Activated CD8-positive, alpha-beta T cell treated with anti-CD3 and anti-CD28 coated beads, Interleukin-2, amount 10 ng/mL, durations not matched to agents 7 days and 5 days (primary cell): ENCODE measurements at regions not wholly inside any gene's neighbourhood (a gene's known extent, or its start where the extent isn't known, plus 50 kb on each side); places are given as distances from the start of the nearest gene placed in this dataset.
"Not testable (repeated sequence)": the region's sequence is repeated elsewhere in the genome, so short reads cannot be mapped to it uniquely, and the experiment has no call there.

Experiments used
- ATAC-seq: fragments of 150-1000 bp; cut with Tn5 transposase; one replicate; pipeline ENCODE4 v1.10.0; 2021; ENCODE audit warnings: moderate library complexity
- CTCF ChIA-PET: fragments of 350-600 bp; sonication (Branson Sonifier 250); formaldehyde crosslinking; loops from one replicate; lab custom pipeline; 2021; ENCODE audit warnings: antibody characterized with exemption; lab: Charles Lee
- POLR2A ChIA-PET: fragments of 350-600 bp; sonication (Branson Sonifier 250); formaldehyde crosslinking; loops from one replicate; lab custom pipeline; 2021; ENCODE audit warnings: antibody characterized with exemption; lab: Charles Lee
- DNase-seq: peaks from one replicate; pipeline ENCODE4 v3.0.0-alpha.2; 2020
- H3K27ac Mint-ChIP-seq: one replicate; pipeline ENCODE4 v1.8.0; 2021; ENCODE audit warnings: mild to moderate bottlenecking, mixed read lengths
- H3K27me3 Mint-ChIP-seq: one replicate; pipeline ENCODE4 v1.8.0; 2021; ENCODE audit warnings: low read depth, mixed read lengths
- H3K36me3 Mint-ChIP-seq: one replicate; pipeline ENCODE4 v1.8.0; 2021; ENCODE audit warnings: low read depth, mixed read lengths
- H3K4me1 Mint-ChIP-seq: one replicate; pipeline ENCODE4 v1.8.0; 2021; ENCODE audit warnings: low read depth, mixed read lengths
- H3K4me3 Mint-ChIP-seq: one replicate; pipeline ENCODE4 v1.8.0; 2021; ENCODE audit warnings: mild to moderate bottlenecking, mixed read lengths
- H3K9me3 Mint-ChIP-seq: one replicate; pipeline ENCODE4 v1.8.0; 2022; ENCODE audit warnings: mixed read lengths; ENCODE audit not compliant: insufficient read depth

DNA sequence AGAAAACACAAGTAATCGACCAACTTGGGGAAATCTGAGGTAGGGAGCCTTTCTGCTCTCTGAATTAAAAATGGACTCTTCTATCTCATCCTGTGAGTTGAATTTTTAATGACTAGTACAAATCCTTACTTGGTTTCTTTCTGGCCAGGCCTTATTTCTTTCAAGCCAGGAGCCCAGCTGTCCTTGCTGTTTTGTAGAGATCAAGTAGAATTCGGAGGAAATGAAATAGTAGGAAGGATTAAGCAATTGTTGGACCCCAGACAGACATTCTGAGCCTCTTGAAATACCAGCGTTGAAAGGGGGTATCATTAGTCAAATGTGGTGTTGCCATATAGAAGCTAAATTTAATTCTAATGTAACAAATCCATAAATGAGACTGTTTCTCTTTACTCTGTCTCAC lies 53.7 kb upstream of the SMIM15 start:
- Mint-ChIP-seq H3K4me1 (no peaks in the 10 kb centered on the region), H3K9me3 (no peaks in the 10 kb centered on the region), H3K4me3 (no peak overlapping the region), H3K36me3 (no peaks in the 10 kb centered on the region), H3K27me3 (peaks cover 12% of the 10 kb centered on the region), H3K27ac (no peak overlapping the region)
- ChIA-PET POLR2A (no interaction called here), CTCF (no interaction called here)
- ATAC-seq (no peak), DNase-seq (no peak)

GRCh38 chr5:61216741-61217140 lies 54.5 kb upstream of the SMIM15 start:
- ChIA-PET CTCF (no interaction called here), POLR2A (no interaction called here)
- H3K4me3 Mint-ChIP-seq = no peak overlapping the region
- no peaks in the 10 kb centered on the region for H3K4me1 Mint-ChIP-seq
- DNase-seq = no peak
- no peaks in the 10 kb centered on the region for H3K9me3 Mint-ChIP-seq
- peaks cover 12% of the 10 kb centered on the region for H3K27me3 Mint-ChIP-seq
- no peak overlapping the region for H3K27ac Mint-ChIP-seq
- ATAC-seq = no peak
- no peaks in the 10 kb centered on the region for H3K36me3 Mint-ChIP-seq

- H3K36me3 Mint-ChIP-seq = no peaks in the 10 kb centered on the region
- peaks cover 12% of the 10 kb centered on the region for H3K27me3 Mint-ChIP-seq
- DNase-seq (no peak), ATAC-seq (no peak)
- H3K27ac Mint-ChIP-seq = no peak overlapping the region
- H3K9me3 Mint-ChIP-seq = no peaks in the 10 kb centered on the region
- CTCF ChIA-PET = no interaction called here
- POLR2A ChIA-PET = no interaction called here
- H3K4me1 Mint-ChIP-seq = no peaks in the 10 kb centered on the region
- no peak overlapping the region for H3K4me3 Mint-ChIP-seq
These were observed 54.9 kb upstream of the SMIM15 start for GRCh38 chr5:61217214-61217613.

DNA sequence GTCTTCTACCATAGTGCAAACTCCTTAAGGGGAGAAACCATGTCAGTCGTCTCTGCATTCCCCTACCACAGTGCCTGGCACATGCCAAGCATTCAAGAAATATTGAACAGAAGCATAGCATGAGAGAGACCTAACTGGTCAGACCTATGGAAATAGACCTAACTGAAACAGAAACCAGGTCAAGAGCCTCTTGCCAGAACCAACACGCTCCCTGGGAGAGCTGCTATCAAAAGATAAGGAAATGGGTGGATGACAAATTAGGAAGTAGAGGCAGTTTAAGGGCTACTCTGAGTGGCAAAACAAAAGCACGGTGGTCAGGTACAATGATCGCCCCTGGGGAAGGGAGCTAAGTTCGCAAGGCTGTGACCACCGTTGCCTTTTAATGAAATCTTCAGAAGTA lies 66.0 kb upstream of the SMIM15 start:
- H3K4me1 Mint-ChIP-seq = no peaks in the 10 kb centered on the region
- ATAC-seq (no peak), DNase-seq (no peak)
- H3K27me3 Mint-ChIP-seq = peaks cover 3% of the 10 kb centered on the region
- no peak overlapping the region for H3K27ac Mint-ChIP-seq
- H3K36me3 Mint-ChIP-seq = no peaks in the 10 kb centered on the region
- ChIA-PET POLR2A (no interaction called here), CTCF (no interaction called here)
- no peaks in the 10 kb centered on the region for H3K9me3 Mint-ChIP-seq
- H3K4me3 Mint-ChIP-seq = no peak overlapping the region

DNA sequence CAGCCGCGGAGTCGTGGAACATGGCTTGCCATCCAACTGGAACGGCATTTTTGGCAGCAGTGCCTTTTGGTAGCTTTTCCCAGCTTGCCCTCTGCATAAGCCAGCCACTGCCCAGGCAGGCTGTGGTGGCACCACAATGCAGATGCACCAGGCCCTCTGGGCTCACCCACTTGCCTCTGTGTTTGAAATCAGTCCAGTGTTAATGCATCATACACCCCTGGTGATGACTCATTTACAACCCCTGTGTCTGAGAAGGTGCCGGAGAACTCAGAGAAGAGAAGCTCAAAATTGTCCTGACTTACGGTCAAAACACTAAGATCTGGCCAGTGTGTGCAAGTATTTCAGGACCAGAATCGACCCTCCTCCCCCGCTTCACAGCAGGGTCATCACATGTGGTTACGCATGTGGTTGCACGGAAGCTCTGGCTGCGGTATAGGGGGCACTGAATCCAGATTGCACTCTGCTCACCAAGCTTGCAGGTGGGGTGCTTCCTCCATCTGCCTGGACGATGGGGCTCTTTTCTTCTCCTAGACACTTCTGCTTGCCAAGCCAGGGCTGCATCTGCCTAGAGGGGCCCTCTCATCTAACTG lies 66.5 kb upstream of the SMIM15 start:
- Mint-ChIP-seq H3K4me3 (no peak overlapping the region), H3K27ac (no peak overlapping the region), H3K36me3 (no peaks in the 10 kb centered on the region), H3K9me3 (no peaks in the 10 kb centered on the region), H3K27me3 (peaks cover 3% of the 10 kb centered on the region), H3K4me1 (no peaks in the 10 kb centered on the region)
- ChIA-PET POLR2A (no interaction called here), CTCF (no interaction called here)
- ATAC-seq = no peak
- no peak for DNase-seq

DNA sequence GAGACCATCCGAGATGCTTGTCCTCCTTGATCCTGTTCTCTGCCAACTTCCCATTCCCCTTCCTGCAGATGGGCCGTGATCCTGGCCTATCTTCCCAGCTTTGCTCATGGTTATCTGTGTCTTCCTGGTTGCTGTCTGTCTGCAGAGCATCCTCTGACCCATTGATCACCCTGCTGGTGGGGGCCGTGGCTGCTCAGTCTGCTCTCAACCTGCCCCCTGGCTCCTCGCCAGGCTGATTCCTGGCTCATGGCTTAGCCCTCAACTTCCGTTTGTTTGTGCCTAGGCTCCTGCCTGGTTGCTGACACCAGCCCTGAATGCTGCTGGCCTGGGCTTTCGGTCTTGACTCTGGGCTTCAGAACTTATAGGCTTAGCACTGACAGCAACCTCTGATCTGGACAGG lies 67.1 kb upstream of the SMIM15 start:
- no peaks in the 10 kb centered on the region for H3K4me1 Mint-ChIP-seq
- DNase-seq = no peak
- ATAC-seq = no peak
- H3K36me3 Mint-ChIP-seq = no peaks in the 10 kb centered on the region
- H3K4me3 Mint-ChIP-seq = no peak overlapping the region
- ChIA-PET POLR2A (no interaction called here), CTCF (no interaction called here)
- no peaks in the 10 kb centered on the region for H3K9me3 Mint-ChIP-seq
- no peaks in the 10 kb centered on the region for H3K27me3 Mint-ChIP-seq
- no peak overlapping the region for H3K27ac Mint-ChIP-seq

- ATAC-seq (no peak), DNase-seq (no peak)
- CTCF ChIA-PET = no interaction called here
- no peaks in the 10 kb centered on the region for H3K9me3 Mint-ChIP-seq
- no peaks in the 10 kb centered on the region for H3K27me3 Mint-ChIP-seq
- H3K27ac Mint-ChIP-seq = no peak overlapping the region
- POLR2A ChIA-PET = no interaction called here
- H3K4me1 Mint-ChIP-seq = no peaks in the 10 kb centered on the region
- no peaks in the 10 kb centered on the region for H3K36me3 Mint-ChIP-seq
- H3K4me3 Mint-ChIP-seq = no peak overlapping the region
These were observed 68.2 kb upstream of the SMIM15 start for GRCh38 chr5:61230492-61230891.

- Mint-ChIP-seq H3K9me3 (no peaks in the 10 kb centered on the region), H3K4me1 (no peaks in the 10 kb centered on the region), H3K4me3 (no peak overlapping the region), H3K36me3 (no peaks in the 10 kb centered on the region), H3K27ac (no peak overlapping the region), H3K27me3 (no peaks in the 10 kb centered on the region)
- ChIA-PET CTCF (no interaction called here), POLR2A (interaction anchor here (0.7 kb wide), 1 partner anchor 13 kb away, joined by 3 read pairs; no protein-coding TSS in a partner anchor)
- no peak for DNase-seq
- ATAC-seq = no peak
These were observed 69.5 kb upstream of the SMIM15 start for GRCh38 chr5:61231813-61232212.

DNA sequence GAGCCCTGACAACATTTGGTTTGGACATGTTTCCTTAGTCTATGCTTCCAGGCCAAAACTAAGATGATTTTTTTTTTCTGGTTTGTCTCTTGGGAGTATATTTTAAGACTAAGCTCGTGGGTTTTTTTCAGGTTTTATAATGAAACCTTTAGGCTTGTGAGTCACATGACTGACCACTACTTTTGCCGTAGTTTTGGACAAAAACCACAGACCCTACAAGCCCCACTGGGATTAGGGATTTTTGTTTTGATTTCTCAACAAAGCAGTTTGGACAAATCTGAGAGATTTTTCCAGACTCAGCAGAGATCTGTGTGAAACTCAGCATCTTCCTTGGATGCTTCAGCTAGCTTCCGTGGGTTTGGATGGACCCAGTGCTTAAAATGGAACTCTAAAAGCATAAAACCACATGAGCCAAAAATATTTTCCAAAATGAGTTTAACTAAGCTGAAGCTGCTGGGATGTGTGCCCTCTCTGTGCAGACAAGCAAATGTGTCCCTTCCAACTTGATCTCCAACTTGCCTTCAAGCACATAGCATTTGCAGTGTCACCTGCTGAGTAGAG lies 70.3 kb upstream of the SMIM15 start:
- DNase-seq (no peak), ATAC-seq (no peak)
- no peaks in the 10 kb centered on the region for H3K9me3 Mint-ChIP-seq
- H3K36me3 Mint-ChIP-seq = no peaks in the 10 kb centered on the region
- no peaks in the 10 kb centered on the region for H3K27me3 Mint-ChIP-seq
- no peak overlapping the region for H3K27ac Mint-ChIP-seq
- H3K4me1 Mint-ChIP-seq = no peaks in the 10 kb centered on the region
- ChIA-PET CTCF (no interaction called here), POLR2A (no interaction called here)
- H3K4me3 Mint-ChIP-seq = no peak overlapping the region

- Mint-ChIP-seq H3K27me3 (no peaks in the 10 kb centered on the region), H3K9me3 (no peaks in the 10 kb centered on the region), H3K36me3 (no peaks in the 10 kb centered on the region), H3K27ac (no peak overlapping the region), H3K4me1 (no peaks in the 10 kb centered on the region), H3K4me3 (no peak overlapping the region)
- DNase-seq (no peak), ATAC-seq (no peak)
- ChIA-PET POLR2A (no interaction called here), CTCF (no interaction called here)
These were observed 71.8 kb upstream of the SMIM15 start for GRCh38 chr5:61234019-61234418.

GRCh38 chr5:61236715-61237114 lies 74.4 kb upstream of the SMIM15 start:
- H3K4me1 Mint-ChIP-seq, CTCF ChIA-PET, H3K4me3 Mint-ChIP-seq, H3K27ac Mint-ChIP-seq, H3K9me3 Mint-ChIP-seq, H3K27me3 Mint-ChIP-seq, H3K36me3 Mint-ChIP-seq, DNase-seq, POLR2A ChIA-PET, ATAC-seq: not testable (repeated sequence)

DNA sequence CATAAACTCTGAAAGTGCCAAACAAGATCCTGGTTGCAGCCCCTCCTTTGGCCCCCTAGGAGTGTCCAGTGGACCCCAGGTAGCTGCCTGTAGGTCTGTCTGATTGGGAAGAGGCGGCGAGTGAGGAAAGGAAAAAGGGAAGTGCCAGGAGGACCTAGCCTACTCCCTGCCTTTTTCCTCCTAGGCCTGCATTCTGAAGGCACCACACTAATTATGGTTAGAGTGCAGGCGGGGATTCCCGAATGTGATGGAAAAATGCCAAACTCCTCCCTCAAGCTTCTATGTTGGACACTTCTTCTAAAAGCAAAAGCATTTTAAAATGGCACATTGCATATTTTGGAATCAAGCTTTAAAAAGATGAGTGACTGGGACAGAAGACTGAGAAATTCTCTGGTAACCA lies 83.2 kb upstream of the SMIM15 start:
- Mint-ChIP-seq H3K9me3 (no peaks in the 10 kb centered on the region), H3K4me1 (no peaks in the 10 kb centered on the region), H3K27ac (no peak overlapping the region), H3K36me3 (no peaks in the 10 kb centered on the region), H3K27me3 (peaks cover 5% of the 10 kb centered on the region), H3K4me3 (no peak overlapping the region)
- CTCF ChIA-PET = no interaction called here
- DNase-seq (no peak), ATAC-seq (no peak)
- POLR2A ChIA-PET = no interaction called here

- H3K4me1 Mint-ChIP-seq = no peaks in the 10 kb centered on the region
- no peak for DNase-seq
These were observed 83.7 kb upstream of the SMIM15 start for GRCh38 chr5:61245936-61246335.

More at GRCh38 chr5:61245936-61246335, 83.7 kb upstream of the SMIM15 start:
- ChIA-PET POLR2A (no interaction called here), CTCF (no interaction called here)
- H3K27ac Mint-ChIP-seq = no peak overlapping the region
- no peaks in the 10 kb centered on the region for H3K36me3 Mint-ChIP-seq
- ATAC-seq = no peak
- H3K27me3 Mint-ChIP-seq = peaks cover 5% of the 10 kb centered on the region
- H3K9me3 Mint-ChIP-seq = no peaks in the 10 kb centered on the region
- no peak overlapping the region for H3K4me3 Mint-ChIP-seq
